AG04449 (cell line): ENCODE measurements at regions not wholly inside any gene's neighbourhood (a gene's known extent, or its start where the extent isn't known, plus 50 kb on each side); places are given as distances from the start of the nearest gene placed in this dataset.

ENCODE experiments used
- CTCF ChIA-PET: fragments of 350-600 bp; formaldehyde crosslinking; extraction: SDS; loops from one replicate; lab custom pipeline; 2021; ENCODE audit warnings: antibody characterized with exemption; lab: Yijun Ruan, JAX
- POLR2A ChIA-PET: fragments of 400-600, 350-600 bp; formaldehyde crosslinking; extraction: SDS; loops from one replicate; lab custom pipeline; 2020; ENCODE audit warnings: antibody characterized with exemption, inconsistent platforms; lab: Yijun Ruan, JAX
- DNase-seq: peaks from one replicate; pipeline ENCODE4 v3.0.0-alpha.2; 2010; ENCODE audit warnings: low read depth, low spot score
- H3K4me3 ChIP-seq: 2 replicates; pipeline ENCODE4 v1.5.1; 2011; ENCODE audit warnings: low read depth, mild to moderate bottlenecking, control low read depth, low read length
- TF ChIP-seq, protein P1 (sequence below): IDR thresholded peaks from one replicate; pipeline ENCODE4 v1.5.1; 2011; ENCODE audit warnings: mild to moderate bottlenecking, moderate library complexity, low read length, control low read depth, inconsistent platforms; ENCODE audit not compliant: insufficient read depth; ENCODE audit errors: missing control alignments

DNA sequence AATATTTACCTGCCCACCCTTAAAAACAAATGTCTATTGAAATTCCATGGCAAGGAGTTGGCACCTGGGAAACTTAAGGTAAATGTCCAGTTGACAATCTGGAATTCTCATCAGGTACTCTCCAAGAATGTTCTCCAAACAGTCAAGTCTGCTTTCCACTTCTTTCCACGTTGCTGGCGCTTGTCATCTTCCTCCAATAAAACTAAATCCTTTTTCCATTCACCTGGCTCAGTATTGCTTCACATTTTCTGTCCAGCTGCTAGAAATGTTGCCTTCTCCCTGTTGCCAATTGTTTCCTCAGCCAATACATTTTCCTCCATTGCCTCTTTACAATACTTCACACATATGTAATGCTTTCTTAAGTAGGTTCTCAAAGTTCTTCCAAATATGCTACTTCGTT lies 1288.1 kb upstream of the MAP3K7 start:
- ChIA-PET CTCF (no interaction called here), POLR2A (no interaction called here)
- no peak for DNase-seq
- TF ChIP-seq, protein P1, sequence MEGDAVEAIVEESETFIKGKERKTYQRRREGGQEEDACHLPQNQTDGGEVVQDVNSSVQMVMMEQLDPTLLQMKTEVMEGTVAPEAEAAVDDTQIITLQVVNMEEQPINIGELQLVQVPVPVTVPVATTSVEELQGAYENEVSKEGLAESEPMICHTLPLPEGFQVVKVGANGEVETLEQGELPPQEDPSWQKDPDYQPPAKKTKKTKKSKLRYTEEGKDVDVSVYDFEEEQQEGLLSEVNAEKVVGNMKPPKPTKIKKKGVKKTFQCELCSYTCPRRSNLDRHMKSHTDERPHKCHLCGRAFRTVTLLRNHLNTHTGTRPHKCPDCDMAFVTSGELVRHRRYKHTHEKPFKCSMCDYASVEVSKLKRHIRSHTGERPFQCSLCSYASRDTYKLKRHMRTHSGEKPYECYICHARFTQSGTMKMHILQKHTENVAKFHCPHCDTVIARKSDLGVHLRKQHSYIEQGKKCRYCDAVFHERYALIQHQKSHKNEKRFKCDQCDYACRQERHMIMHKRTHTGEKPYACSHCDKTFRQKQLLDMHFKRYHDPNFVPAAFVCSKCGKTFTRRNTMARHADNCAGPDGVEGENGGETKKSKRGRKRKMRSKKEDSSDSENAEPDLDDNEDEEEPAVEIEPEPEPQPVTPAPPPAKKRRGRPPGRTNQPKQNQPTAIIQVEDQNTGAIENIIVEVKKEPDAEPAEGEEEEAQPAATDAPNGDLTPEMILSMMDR: no peak
- H3K4me3 ChIP-seq: no peak overlapping the region

DNA sequence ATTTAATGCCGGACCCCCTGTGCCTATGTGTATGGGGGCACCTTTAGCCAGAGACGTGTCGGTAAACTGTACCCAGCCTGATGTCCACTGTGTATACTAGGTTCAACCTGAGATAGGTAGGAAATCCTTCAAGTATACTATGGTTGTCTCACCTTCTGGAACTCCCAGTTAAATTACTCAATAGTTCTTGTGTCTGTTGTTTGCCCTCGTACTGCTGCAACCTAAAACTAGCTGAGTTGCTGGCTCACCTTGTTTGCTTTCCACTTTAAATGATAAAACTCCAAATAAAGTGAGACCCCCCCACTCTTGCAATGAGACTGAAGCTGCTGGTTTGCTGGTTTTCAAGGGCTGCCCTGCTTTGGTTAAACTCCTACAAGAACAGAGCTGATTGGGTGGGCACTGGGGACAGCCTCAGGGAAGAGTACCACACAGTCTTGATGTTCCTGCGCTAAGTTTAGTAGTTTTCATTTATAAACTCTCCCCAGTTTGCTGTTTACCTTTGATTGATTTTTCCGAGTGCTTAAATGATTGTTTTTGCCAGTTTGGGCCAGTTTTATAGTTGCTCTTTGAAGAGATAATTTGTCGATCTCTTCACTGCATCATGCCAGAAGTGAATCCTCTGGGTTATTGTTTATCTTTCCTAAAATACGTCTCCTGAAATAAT lies 1281.8 kb upstream of the MAP3K7 start:
- no peak overlapping the region for H3K4me3 ChIP-seq
- ChIA-PET POLR2A (no interaction called here), CTCF (no interaction called here)
- no peak for DNase-seq
- TF ChIP-seq, protein P1: no peak

DNA sequence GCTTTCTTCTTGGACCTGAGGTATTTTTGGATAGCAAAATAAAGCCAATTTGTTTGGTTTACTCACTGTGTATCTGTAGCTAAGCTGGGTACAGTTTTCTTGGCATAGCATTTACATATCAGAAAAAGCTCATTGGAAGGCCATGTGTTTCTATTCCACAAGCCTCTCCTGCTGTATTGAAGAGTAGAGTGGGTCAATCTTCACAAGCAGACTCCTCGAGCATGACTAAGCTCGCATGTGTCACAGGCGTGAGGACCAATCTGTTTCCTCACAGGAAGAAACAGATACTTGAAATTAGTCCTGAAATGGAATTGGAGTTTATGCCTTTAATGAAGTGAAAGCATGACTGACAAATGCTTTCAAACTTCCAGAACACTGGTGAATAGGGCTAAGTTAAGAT lies 1279.0 kb upstream of the MAP3K7 start:
- TF ChIP-seq, protein P1: no peak
- POLR2A ChIA-PET: interaction anchor here (0.5 kb wide), 1 partner anchor 46 kb away, joined by 3 read pairs; no protein-coding TSS in a partner anchor
- no peak for DNase-seq
- CTCF ChIA-PET: no interaction called here
- no peak overlapping the region for H3K4me3 ChIP-seq

DNA sequence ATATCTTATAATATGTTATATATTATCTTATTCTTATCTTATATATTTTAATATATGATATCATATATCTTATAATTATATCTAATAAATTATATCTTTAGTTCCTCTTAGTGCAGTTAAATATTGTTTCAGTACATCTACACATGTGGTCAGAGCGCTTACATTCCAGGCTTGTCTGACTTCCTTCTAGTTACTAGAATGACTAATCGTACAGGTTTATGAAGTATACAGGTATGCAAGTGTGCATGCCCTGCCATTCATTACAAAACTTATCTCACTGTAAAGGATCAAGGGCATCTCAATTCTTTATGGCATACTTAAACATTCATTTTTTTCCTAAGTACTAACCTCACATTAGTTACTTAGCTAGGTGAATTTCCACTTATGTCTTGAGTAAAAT lies 1278.0 kb upstream of the MAP3K7 start:
- ChIA-PET CTCF (no interaction called here), POLR2A (no interaction called here)
- TF ChIP-seq, protein P1: no peak
- DNase-seq: no peak
- H3K4me3 ChIP-seq: no peak overlapping the region

DNA sequence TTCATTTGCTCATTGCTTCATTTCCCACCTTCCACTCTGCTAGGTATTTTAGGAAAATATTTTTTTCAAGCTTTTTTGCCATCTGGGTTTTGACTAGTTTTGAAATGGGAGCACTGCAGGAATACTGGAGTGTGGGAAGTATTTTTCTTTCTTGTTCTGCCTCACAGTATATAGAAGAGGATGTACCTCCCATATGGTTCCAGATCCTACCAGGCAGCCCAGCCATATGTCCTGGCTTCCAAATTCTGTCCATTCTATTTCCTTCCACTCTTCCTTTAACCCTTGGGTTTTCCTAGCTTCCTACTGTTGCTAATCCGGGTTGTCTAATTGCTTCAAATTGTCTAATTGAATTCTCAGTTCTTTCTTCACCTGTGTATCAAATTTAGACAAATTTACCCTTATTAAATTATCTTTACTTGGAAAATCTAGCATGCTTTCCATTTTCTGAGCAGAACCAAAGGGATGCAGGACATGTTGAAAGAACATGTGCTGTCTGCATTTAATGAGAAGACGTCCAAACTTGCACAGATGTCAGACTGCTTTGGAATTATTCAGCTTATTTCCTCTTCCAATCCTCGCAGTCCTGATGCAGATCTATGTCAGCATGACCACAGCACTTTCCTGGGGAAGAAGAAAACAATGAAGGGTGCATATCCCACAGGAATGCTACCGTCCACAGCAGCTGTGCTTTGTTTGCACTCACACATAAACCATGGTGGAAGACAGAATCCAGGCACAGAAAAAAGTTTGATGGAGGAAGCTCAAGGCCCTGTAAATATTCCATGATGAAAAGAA lies 1273.9 kb upstream of the MAP3K7 start:
- DNase-seq: no peak
- no peak overlapping the region for H3K4me3 ChIP-seq
- ChIA-PET CTCF (no interaction called here), POLR2A (no interaction called here)
- TF ChIP-seq, protein P1: no peak

DNA sequence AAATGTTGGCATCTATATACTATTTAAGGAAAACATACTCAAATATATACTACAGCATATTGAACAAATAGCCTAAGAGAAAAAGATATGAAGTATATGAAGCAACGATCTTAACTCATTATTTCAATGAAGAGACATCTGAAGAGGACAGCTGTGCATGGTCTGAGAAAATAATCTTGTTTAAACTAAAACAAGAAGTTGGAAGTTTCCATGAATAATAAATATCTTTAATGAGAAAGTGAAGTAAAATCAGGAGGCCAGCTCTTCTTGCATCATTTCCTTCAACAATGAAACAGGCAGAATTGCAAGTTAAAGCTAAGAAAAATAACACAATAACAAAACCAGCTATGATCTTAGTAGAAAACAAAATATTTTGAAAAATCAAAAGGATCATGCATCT lies 1265.4 kb upstream of the MAP3K7 start:
- ChIA-PET CTCF (no interaction called here), POLR2A (no interaction called here)
- no peak for DNase-seq
- TF ChIP-seq, protein P1: no peak
- no peak overlapping the region for H3K4me3 ChIP-seq
